Upper lobe of left lung (tissue), 6 donors: ENCODE measurements at regions not wholly inside any gene's neighbourhood (a gene's known extent, or its start where the extent isn't known, plus 50 kb on each side); places are given as distances from the start of the nearest gene placed in this dataset.

ENCODE experiments used
- ATAC-seq, 2 donors: fragments of 200-7000 bp; cut with Tn5 transposase; one replicate each; pipeline ENCODE4 v1.9.1; 2022; ENCODE audit warnings: mild to moderate bottlenecking in 2 of 2, moderate library complexity in 2 of 2; ENCODE audit not compliant: low FRiP score in 2 of 2
- DNase-seq, 2 donors: peaks; one replicate each; pipeline ENCODE4 v3.0.0-alpha.2; 2019 to 2020
- H3K27ac ChIP-seq, 4 donors: fragments of 200-600 bp; sonication (generic); one replicate each; pipeline ENCODE4 v1.5.1; 2016 to 2019
- H3K27me3 ChIP-seq, 4 donors: fragments of 200-600 bp; sonication (generic); one replicate each; pipeline ENCODE4 v1.5.1; 2017 to 2019
- H3K36me3 ChIP-seq, 4 donors: fragments of 200-600 bp; sonication (generic); one replicate each; pipeline ENCODE4 v1.5.1; 2016 to 2019
- H3K4me1 ChIP-seq, 4 donors: fragments of 200-600 bp; sonication (generic); one replicate each; pipeline ENCODE4 v1.5.1; 2018 to 2019
- H3K4me3 ChIP-seq, 4 donors: fragments of 200-600 bp; sonication (generic); one replicate each; pipeline ENCODE4 v1.5.1; 2017 to 2019; ENCODE audit warnings: mild to moderate bottlenecking in 2 of 4, moderate library complexity in 1 of 4
- H3K9me3 ChIP-seq, 4 donors: fragments of 200-600 bp; sonication (generic); one replicate each; pipeline ENCODE4 v1.5.1; 2018 to 2019
- EP300 ChIP-seq, 4 donors: sonication (generic); formaldehyde crosslinking; IDR thresholded peaks; one replicate each; pipeline ENCODE4 v1.5.1; 2017; ENCODE audit warnings: antibody characterized with exemption in 4 of 4, control low read depth in 2 of 4
- POLR2A ChIP-seq, 4 donors: fragments of 450-650 bp; IDR thresholded peaks; one replicate each; pipeline ENCODE4 v1.5.1; 2016 to 2017; ENCODE audit warnings: antibody characterized with exemption in 4 of 4, mild to moderate bottlenecking in 2 of 4
- POLR2AphosphoS5 ChIP-seq, 2 donors: sonication (generic); formaldehyde crosslinking; IDR thresholded peaks; one replicate each; pipeline ENCODE4 v1.5.1; 2017; ENCODE audit warnings: antibody characterized with exemption in 2 of 2
- WGBS, 2 donors: methylation state at CpG; one replicate each; pipeline ENCODE4 v1.1.5; 2017 to 2018; 5-methylcytosine and 5-hydroxymethylcytosine counted together
- TF ChIP-seq, protein P1 (sequence below), 6 experiments: fragments of 450-650 bp in 4 of 6; fragments of 200-600 bp in 2 of 6; sonication (generic) in 2 of 6; IDR thresholded peaks; one replicate each; pipeline ENCODE4 v1.5.1; 2016 to 2019; ENCODE audit warnings: antibody characterized with exemption in 6 of 6
- donor health status: DM: no; HTN: no; CAD: no; lungs with moderate emphysema.
- donor health status: DM: no; HTN: yes; CAD: no; lungs with severe emphysema.

DNA sequence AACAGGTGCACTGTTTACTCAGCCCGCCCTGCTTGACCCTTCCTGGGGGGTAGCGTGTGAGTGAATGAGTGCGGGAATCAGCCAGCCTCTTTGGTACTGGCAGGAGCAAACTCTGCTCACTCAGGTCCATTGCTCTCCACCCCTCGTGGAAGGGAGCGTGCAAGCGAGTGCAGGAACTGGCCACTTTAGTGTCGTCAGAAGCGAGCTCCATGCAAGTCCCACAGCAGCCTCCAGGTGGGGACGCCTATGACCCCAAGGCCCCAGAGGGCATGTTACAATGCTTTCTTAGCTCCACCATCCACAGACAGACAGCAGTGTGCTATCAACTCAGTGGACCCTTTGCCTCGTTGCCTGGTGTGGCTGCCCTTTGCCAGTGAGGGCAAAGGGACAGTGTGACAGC lies 1025.1 kb upstream of the CDH8 start:
- TF ChIP-seq POLR2A (IDR thresholded peaks at IDR 0.05): no peak
- WGBS, 2 donors: 89 to 96% methylated on average over 4 to 10 of the region's 10 CpGs

DNA sequence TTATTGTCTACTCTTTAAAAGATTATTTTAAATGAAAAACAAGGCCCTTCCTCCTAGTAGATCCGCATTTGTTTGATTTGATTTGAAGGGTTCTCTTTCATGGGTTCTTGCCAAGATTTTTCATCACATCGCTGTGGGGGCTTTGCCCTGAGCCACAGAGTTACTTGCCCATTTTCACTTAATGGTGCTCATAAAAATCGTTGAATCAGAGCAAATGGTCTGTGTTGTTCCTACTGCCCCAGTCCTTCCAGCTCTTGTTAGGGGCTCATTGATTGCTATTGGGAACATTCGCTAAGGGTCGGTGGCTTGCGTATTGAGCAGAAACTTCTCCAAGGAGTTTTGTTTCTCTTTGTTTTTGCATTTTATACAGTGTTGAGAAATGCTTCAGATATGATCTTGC lies 1023.4 kb upstream of the CDH8 start:
- no peaks in the 10 kb centered on the region for H3K9me3 ChIP-seq
- no peaks in the 10 kb centered on the region for H3K4me1 ChIP-seq
- H3K27me3 ChIP-seq: no peaks in the 10 kb centered on the region
- no peak overlapping the region for H3K4me3 ChIP-seq
- H3K27ac ChIP-seq: no peak overlapping the region
- ATAC-seq (no peak), DNase-seq (no peak)
- 80 to 86% methylated on average over 6 of the region's 6 CpGs for WGBS, 2 donors
- TF ChIP-seq POLR2A (IDR thresholded peaks at IDR 0.05) (no peak), POLR2AphosphoS5 (IDR thresholded peaks at IDR 0.05) (no peak), EP300 (IDR thresholded peaks at IDR 0.05) (no peak)
- TF ChIP-seq, protein P1, sequence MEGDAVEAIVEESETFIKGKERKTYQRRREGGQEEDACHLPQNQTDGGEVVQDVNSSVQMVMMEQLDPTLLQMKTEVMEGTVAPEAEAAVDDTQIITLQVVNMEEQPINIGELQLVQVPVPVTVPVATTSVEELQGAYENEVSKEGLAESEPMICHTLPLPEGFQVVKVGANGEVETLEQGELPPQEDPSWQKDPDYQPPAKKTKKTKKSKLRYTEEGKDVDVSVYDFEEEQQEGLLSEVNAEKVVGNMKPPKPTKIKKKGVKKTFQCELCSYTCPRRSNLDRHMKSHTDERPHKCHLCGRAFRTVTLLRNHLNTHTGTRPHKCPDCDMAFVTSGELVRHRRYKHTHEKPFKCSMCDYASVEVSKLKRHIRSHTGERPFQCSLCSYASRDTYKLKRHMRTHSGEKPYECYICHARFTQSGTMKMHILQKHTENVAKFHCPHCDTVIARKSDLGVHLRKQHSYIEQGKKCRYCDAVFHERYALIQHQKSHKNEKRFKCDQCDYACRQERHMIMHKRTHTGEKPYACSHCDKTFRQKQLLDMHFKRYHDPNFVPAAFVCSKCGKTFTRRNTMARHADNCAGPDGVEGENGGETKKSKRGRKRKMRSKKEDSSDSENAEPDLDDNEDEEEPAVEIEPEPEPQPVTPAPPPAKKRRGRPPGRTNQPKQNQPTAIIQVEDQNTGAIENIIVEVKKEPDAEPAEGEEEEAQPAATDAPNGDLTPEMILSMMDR (IDR thresholded peaks at IDR 0.05): no peak
- H3K36me3 ChIP-seq: no peaks in the 10 kb centered on the region

More for the DNA sequence above, 1025.1 kb upstream of the CDH8 start:
- Histone ChIP-seq H3K4me1 (no peaks in the 10 kb centered on the region), H3K27ac (no peak overlapping the region), H3K4me3 (no peak overlapping the region), H3K9me3 (no peaks in the 10 kb centered on the region), H3K36me3 (no peaks in the 10 kb centered on the region), H3K27me3 (no peaks in the 10 kb centered on the region)
- no peak for DNase-seq
- ATAC-seq: no peak

DNA sequence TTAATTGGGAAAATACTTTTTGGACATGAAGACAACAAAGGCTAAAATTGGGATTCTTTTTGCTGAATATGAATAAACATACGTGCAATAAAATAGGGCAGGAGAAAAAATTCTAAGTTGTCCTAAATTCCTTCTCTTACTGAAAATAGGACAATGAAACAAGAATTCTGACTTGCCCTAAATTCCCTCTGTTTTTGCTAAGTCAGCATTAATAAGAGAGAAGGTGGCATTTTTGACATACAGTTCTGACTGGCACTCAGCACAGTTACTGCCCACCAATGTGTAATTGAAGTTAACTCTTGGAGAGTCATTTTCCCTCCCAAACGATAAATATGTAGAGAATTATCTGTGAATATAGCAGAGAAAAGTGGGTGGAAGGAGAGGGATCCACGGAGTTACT lies 1021.1 kb upstream of the CDH8 start:
- H3K36me3 ChIP-seq: no peaks in the 10 kb centered on the region
- WGBS, 2 donors: 77 to 86% methylated on average over 3 of the region's 3 CpGs
- H3K27me3 ChIP-seq: no peaks in the 10 kb centered on the region
- H3K9me3 ChIP-seq: no peaks in the 10 kb centered on the region
- H3K27ac ChIP-seq: no peak overlapping the region
- ATAC-seq: no peak
- no peak for DNase-seq
- no peak overlapping the region for H3K4me3 ChIP-seq
- no peak for TF ChIP-seq POLR2AphosphoS5 (IDR thresholded peaks at IDR 0.05)
- TF ChIP-seq, protein P1 (IDR thresholded peaks at IDR 0.05): no peak
- TF ChIP-seq POLR2A (IDR thresholded peaks at IDR 0.05): no peak
- no peak for TF ChIP-seq EP300 (IDR thresholded peaks at IDR 0.05)
- no peaks in the 10 kb centered on the region for H3K4me1 ChIP-seq

GRCh38 chr16:63050391-63050790 lies 1014.2 kb upstream of the CDH8 start:
- Histone ChIP-seq H3K4me1 (no peaks in the 10 kb centered on the region), H3K27me3 (no peaks in the 10 kb centered on the region), H3K9me3 (no peaks in the 10 kb centered on the region), H3K4me3 (no peak overlapping the region), H3K27ac (no peak overlapping the region), H3K36me3 (no peaks in the 10 kb centered on the region)
- TF ChIP-seq POLR2A (IDR thresholded peaks at IDR 0.05): no peak
- TF ChIP-seq EP300 (IDR thresholded peaks at IDR 0.05): no peak
- 76 to 78% methylated on average over 1 of the region's 1 CpG for WGBS, 2 donors
- no peak for ATAC-seq
- no peak for DNase-seq

DNA sequence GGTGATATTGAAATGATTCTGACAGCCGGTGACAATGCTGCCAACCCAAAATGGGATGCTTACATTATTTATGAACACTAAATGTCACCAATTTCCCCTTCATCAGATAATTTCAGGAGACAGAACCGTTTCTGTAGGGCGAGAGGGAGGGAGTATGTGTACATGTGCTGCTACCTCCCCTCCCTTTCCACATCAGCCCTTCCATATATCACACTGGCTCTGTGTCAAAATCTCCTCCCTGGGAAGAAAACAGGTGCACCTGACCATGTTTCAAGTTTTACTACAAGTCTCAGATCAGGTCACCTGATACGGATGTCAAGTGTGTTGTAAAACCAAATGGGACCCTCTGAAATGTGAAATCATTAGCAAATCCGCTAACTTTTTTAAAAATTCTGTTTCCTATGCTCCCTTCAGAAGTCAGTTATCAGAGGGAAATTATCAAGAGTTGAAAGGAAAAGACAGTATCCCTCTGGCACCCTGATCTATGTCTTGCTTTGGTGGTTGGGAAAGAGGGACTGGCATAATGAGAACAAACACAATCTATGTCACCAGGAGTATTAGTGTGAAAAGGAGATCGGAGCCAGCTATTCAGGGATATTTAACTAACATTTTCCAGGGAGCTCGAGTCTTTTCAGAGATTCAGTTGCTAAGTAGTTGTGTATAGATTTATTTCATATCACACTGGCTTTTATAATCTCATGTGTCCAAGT lies 1002.3 kb upstream of the CDH8 start:
- WGBS, 2 donors: 63 to 70% methylated on average over 7 of the region's 7 CpGs
- DNase-seq (no peak), ATAC-seq (no peak)
- Histone ChIP-seq H3K4me3 (no peak overlapping the region), H3K9me3 (no peaks in the 10 kb centered on the region), H3K4me1 (no peaks in the 10 kb centered on the region), H3K27me3 (no peaks in the 10 kb centered on the region), H3K36me3 (no peaks in the 10 kb centered on the region), H3K27ac (no peak overlapping the region)
- no peak for TF ChIP-seq EP300 (IDR thresholded peaks at IDR 0.05)
- TF ChIP-seq, protein P1 (IDR thresholded peaks at IDR 0.05): no peak
- no peak for TF ChIP-seq POLR2AphosphoS5 (IDR thresholded peaks at IDR 0.05)

DNA sequence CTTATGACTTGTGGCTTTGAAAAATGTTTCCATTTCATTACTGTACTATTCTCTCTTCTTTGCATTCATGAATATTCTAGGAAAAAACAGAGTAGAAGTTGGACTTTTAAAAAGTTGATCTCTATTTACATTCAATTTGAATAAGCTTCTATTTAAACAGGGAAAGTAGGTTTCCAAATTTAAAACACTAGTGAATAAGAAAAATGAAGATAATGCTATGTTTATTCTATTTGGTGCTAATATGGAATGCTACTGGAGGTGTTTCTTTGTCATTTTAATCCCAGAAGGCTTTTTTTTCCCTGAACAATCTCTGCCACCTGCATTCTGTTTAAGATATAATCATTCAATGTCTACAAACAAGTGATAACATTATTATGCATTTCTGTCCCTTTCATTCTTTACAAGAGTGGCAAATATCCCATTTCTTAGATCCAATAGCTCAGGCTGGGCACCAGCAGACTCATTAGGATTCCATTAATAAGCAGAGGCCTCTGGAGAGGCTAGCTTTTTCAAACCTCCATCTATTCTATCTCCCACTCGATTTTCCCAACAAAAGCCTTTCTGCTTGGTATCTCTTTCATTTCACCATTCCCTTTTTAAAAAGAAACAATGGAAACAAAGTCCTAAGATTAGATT lies 1001.6 kb upstream of the CDH8 start:
- TF ChIP-seq EP300 (IDR thresholded peaks at IDR 0.05) (no peak), POLR2AphosphoS5 (IDR thresholded peaks at IDR 0.05) (no peak), POLR2A (IDR thresholded peaks at IDR 0.05) (no peak)
- TF ChIP-seq, protein P1 (IDR thresholded peaks at IDR 0.05): no peak
- ATAC-seq (no peak), DNase-seq (no peak)
- Histone ChIP-seq H3K27ac (no peak overlapping the region), H3K4me1 (no peaks in the 10 kb centered on the region), H3K4me3 (no peak overlapping the region), H3K9me3 (no peaks in the 10 kb centered on the region), H3K36me3 (no peaks in the 10 kb centered on the region), H3K27me3 (no peaks in the 10 kb centered on the region)
- WGBS, 2 donors: 23 to 47% methylated on average over 1 of the region's 1 CpG
